Osteocyte (in vitro differentiated cells): ENCODE measurements at regions not wholly inside any gene's neighbourhood (a gene's known extent, or its start where the extent isn't known, plus 50 kb on each side); places are given as distances from the start of the nearest gene placed in this dataset.
"Not testable (repeated sequence)": the region's sequence is repeated elsewhere in the genome, so short reads cannot be mapped to it uniquely, and the experiment has no call there.

ENCODE experiments used
- DNase-seq: peaks from one replicate; pipeline ENCODE4 v3.0.0; 2021; ENCODE audit warnings: mixed read lengths; ENCODE audit not compliant: unreplicated experiment; ENCODE audit errors: extremely low spot score
- H3K27ac Mint-ChIP-seq: one replicate; pipeline ENCODE4 v1.8.0; 2021; ENCODE audit warnings: mild to moderate bottlenecking, mixed read lengths; ENCODE audit not compliant: unreplicated experiment
- H3K27me3 Mint-ChIP-seq: one replicate; pipeline ENCODE4 v1.8.0; 2021; ENCODE audit warnings: mixed read lengths; ENCODE audit not compliant: unreplicated experiment
- H3K36me3 Mint-ChIP-seq: one replicate; pipeline ENCODE4 v1.8.0; 2021; ENCODE audit warnings: mixed read lengths; ENCODE audit not compliant: unreplicated experiment
- H3K4me1 Mint-ChIP-seq: one replicate; pipeline ENCODE4 v1.8.0; 2021; ENCODE audit warnings: mixed read lengths; ENCODE audit not compliant: unreplicated experiment
- H3K4me3 Mint-ChIP-seq: one replicate; pipeline ENCODE4 v1.8.0; 2021; ENCODE audit warnings: mild to moderate bottlenecking, moderate library complexity, mixed read lengths; ENCODE audit not compliant: unreplicated experiment
- H3K9me3 Mint-ChIP-seq: one replicate; pipeline ENCODE4 v1.8.0; 2021; ENCODE audit warnings: mixed read lengths; ENCODE audit not compliant: unreplicated experiment
- TF ChIP-seq, protein P1 (sequence below): fragments of 200-600 bp; sonication (generic); IDR thresholded peaks from 2 replicates; pipeline ENCODE4 v1.5.0; 2021; ENCODE audit warnings: antibody characterized with exemption, mild to moderate bottlenecking, moderate library complexity

DNA sequence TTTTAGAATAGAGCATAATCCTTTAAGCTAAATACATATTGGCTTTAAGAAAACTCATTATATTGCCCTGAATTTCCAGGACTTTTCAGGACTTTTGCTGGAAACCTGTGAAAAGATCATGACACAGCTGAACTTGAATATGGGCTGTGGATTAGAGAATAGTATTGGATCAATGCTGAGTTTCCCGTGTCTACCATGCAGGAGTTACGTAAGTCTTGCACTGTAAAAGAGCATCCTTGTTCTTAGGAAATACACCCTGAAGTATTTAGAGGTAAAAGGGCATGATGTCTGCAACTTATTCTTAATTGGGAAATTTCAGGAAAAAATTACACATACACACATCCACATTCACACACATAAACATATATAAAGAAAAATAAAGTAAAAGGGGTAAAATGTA, 82.1 kb downstream of the ZFP36L2 start:
- Mint-ChIP-seq H3K4me1 (peaks cover 16% of the 10 kb centered on the region), H3K27me3 (no peaks in the 10 kb centered on the region), H3K4me3 (no peak overlapping the region), H3K27ac (no peak overlapping the region), H3K36me3 (no peaks in the 10 kb centered on the region), H3K9me3 (no peaks in the 10 kb centered on the region)
- DNase-seq = no peak
- TF ChIP-seq, protein P1, sequence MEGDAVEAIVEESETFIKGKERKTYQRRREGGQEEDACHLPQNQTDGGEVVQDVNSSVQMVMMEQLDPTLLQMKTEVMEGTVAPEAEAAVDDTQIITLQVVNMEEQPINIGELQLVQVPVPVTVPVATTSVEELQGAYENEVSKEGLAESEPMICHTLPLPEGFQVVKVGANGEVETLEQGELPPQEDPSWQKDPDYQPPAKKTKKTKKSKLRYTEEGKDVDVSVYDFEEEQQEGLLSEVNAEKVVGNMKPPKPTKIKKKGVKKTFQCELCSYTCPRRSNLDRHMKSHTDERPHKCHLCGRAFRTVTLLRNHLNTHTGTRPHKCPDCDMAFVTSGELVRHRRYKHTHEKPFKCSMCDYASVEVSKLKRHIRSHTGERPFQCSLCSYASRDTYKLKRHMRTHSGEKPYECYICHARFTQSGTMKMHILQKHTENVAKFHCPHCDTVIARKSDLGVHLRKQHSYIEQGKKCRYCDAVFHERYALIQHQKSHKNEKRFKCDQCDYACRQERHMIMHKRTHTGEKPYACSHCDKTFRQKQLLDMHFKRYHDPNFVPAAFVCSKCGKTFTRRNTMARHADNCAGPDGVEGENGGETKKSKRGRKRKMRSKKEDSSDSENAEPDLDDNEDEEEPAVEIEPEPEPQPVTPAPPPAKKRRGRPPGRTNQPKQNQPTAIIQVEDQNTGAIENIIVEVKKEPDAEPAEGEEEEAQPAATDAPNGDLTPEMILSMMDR = no peak

- Mint-ChIP-seq H3K9me3 (no peaks in the 10 kb centered on the region), H3K4me3 (no peak overlapping the region), H3K27me3 (no peaks in the 10 kb centered on the region), H3K36me3 (no peaks in the 10 kb centered on the region), H3K4me1 (peaks cover 16% of the 10 kb centered on the region), H3K27ac (no peak overlapping the region)
- TF ChIP-seq, protein P1 = no peak
- no peak for DNase-seq
Measured at GRCh38 chr2:43143756-43144155, 82.7 kb downstream of the ZFP36L2 start.

- H3K36me3 Mint-ChIP-seq = no peaks in the 10 kb centered on the region
- no peaks in the 10 kb centered on the region for H3K27me3 Mint-ChIP-seq
- no peak overlapping the region for H3K27ac Mint-ChIP-seq
Measured at GRCh38 chr2:43142921-43143438, 83.4 kb downstream of the ZFP36L2 start.

DNA sequence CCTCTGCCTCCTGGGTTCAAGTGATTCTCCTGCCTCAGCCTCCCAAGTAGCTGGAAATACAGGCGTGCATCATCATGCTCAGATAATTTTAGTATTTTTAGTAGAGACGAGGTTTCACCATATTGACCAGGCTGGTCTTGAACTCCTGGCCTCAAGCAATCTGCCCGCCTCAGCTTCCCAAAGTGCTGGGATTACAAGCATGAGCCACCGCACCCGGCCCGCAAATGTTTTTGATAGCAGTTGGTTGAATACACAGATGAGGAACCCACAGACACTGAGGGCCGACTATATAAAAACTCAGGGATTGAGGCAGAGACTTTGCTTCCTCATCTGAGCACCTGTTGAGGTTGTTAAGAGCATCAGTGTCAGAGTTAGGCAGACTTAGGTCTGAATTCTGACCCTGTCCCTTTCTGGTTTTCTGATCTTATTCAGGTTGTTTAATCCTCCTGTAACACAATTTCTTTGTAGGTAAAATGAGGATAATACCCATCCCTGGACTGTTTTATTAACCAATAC, 84.7 kb downstream of the ZFP36L2 start:
- H3K27me3 Mint-ChIP-seq, H3K9me3 Mint-ChIP-seq, H3K27ac Mint-ChIP-seq, DNase-seq, H3K4me3 Mint-ChIP-seq, H3K36me3 Mint-ChIP-seq: not testable (repeated sequence)
- H3K4me1 Mint-ChIP-seq = peaks cover 16% of the 10 kb centered on the region

More at GRCh38 chr2:43142921-43143438, 83.4 kb downstream of the ZFP36L2 start:
- Mint-ChIP-seq H3K4me3 (no peak overlapping the region), H3K9me3 (no peaks in the 10 kb centered on the region), H3K4me1 (peaks cover 16% of the 10 kb centered on the region)
- TF ChIP-seq, protein P1 = no peak
- no peak for DNase-seq

DNA sequence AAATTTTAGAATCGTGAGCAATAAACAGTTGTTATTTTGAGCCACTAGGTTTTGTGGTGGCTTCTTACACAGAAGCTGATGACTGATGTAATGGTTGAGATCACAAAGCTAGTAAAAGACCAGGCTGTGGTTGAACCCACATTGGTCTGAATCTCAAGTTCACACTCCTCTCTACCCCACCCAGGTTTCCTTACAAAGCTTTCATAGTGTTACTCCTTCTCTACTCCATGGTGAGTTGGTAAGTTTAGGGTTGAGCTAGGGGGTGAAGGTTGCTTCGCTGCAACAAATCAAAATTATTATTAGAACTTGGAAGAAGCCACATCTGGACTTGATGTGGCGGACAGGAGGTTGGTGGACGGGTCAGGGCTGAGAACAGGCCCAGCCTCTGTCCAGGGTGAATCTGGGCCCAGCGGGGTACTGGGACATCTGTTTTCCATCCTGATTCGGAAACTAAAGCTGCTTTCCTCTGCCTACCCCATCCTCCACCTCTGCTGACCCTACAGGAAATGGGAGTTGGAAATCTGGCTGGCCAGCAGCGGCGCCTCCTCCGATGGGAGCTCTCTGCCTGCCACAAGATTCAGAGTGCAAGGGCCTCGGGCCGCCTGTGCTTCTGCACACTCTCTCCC, 86.3 kb downstream of the ZFP36L2 start:
- no peaks in the 10 kb centered on the region for H3K27me3 Mint-ChIP-seq
- TF ChIP-seq, protein P1 = no peak
- H3K36me3 Mint-ChIP-seq = no peaks in the 10 kb centered on the region
- peak overlapping the region; percentile 81 for H3K27ac Mint-ChIP-seq
- no peaks in the 10 kb centered on the region for H3K9me3 Mint-ChIP-seq
- DNase-seq = no peak
- H3K4me1 Mint-ChIP-seq = peaks cover 21% of the 10 kb centered on the region
- H3K4me3 Mint-ChIP-seq = no peak overlapping the region
